ENCODE measurements at regions not wholly inside any gene's neighbourhood (a gene's known extent, or its start where the extent isn't known, plus 50 kb on each side); places are given as distances from the start of the nearest gene placed in this dataset.

- no peak for DNase-seq (ENCODE audit: low spot score)
Measured at GRCh38 chr1:30638086-30638485, 85.3 kb downstream of the MATN1 start.

- DNase-seq (ENCODE audit: low spot score), result no peak
Measured at GRCh38 chr1:30637183-30637980, 86.0 kb downstream of the MATN1 start.

GRCh38 chr1:30636621-30637020 lies 86.8 kb downstream of the MATN1 start:
- no peak for DNase-seq (ENCODE audit: low spot score)

GRCh38 chr1:30635391-30635975 lies 87.9 kb downstream of the MATN1 start:
- DNase-seq (ENCODE audit: low spot score), result no peak

GRCh38 chr1:30634507-30634906 lies 88.9 kb downstream of the MATN1 start:
- DNase-seq (ENCODE audit: low spot score), result no peak

- DNase-seq (ENCODE audit: low spot score), result no peak
Measured at GRCh38 chr1:30633294-30633693, 90.1 kb downstream of the MATN1 start.

- DNase-seq (ENCODE audit: low spot score), result no peak
Measured at GRCh38 chr1:30632481-30632880, 90.9 kb downstream of the MATN1 start.

GRCh38 chr1:30631700-30632099 lies 91.7 kb downstream of the MATN1 start:
- no peak for DNase-seq (ENCODE audit: low spot score)

GRCh38 chr1:30629501-30629900 lies 93.9 kb downstream of the MATN1 start:
- DNase-seq (ENCODE audit: low spot score), result no peak

GRCh38 chr1:30627994-30628393 lies 95.4 kb downstream of the MATN1 start:
- DNase-seq (ENCODE audit: low spot score), result no peak

GRCh38 chr1:30627206-30627605 lies 96.2 kb downstream of the MATN1 start:
- DNase-seq (ENCODE audit: low spot score), result no peak

- DNase-seq (ENCODE audit: low spot score), result no peak
Measured at GRCh38 chr1:30623431-30623830, 100.0 kb downstream of the MATN1 start.

GRCh38 chr1:30619619-30620018 lies 103.8 kb downstream of the MATN1 start:
- no peak for DNase-seq (ENCODE audit: low spot score)

- peak; percentile 6 for DNase-seq (ENCODE audit: low spot score)
Measured at GRCh38 chr1:30618335-30618747, 105.0 kb downstream of the MATN1 start.

- no peak for DNase-seq (ENCODE audit: low spot score)
Measured at GRCh38 chr1:30616759-30617158, 106.6 kb downstream of the MATN1 start.

GRCh38 chr1:30615816-30616590 lies 107.4 kb downstream of the MATN1 start:
- no peak for DNase-seq (ENCODE audit: low spot score)

GRCh38 chr1:30615076-30615795 lies 108.1 kb downstream of the MATN1 start:
- DNase-seq (ENCODE audit: low spot score), result no peak

- DNase-seq (ENCODE audit: low spot score), result peak; percentile 20
Measured at GRCh38 chr1:30613188-30613587, 110.2 kb downstream of the MATN1 start.

GRCh38 chr1:30612536-30613065 lies 110.8 kb downstream of the MATN1 start:
- no peak for DNase-seq (ENCODE audit: low spot score)

GRCh38 chr1:30611741-30612309 lies 111.6 kb downstream of the MATN1 start:
- DNase-seq (ENCODE audit: low spot score), result no peak

GRCh38 chr1:30610917-30611316 lies 112.5 kb downstream of the MATN1 start:
- no peak for DNase-seq (ENCODE audit: low spot score)

GRCh38 chr1:30609999-30610345 lies 113.4 kb downstream of the MATN1 start:
- no peak for DNase-seq (ENCODE audit: low spot score)

Measured in AG08395 (cell line).